Gastroesophageal sphincter (tissue), 4 donors: ENCODE measurements at regions not wholly inside any gene's neighbourhood (a gene's known extent, or its start where the extent isn't known, plus 50 kb on each side); places are given as distances from the start of the nearest gene placed in this dataset.
"Not testable (repeated sequence)": the region's sequence is repeated elsewhere in the genome, so short reads cannot be mapped to it uniquely, and the experiment has no call there.

ENCODE experiments used
- ATAC-seq: fragments of 150-250 bp; one replicate; pipeline ENCODE4 v1.9.1; 2016; ENCODE audit warnings: mild to moderate bottlenecking, moderate library complexity
- H3K27ac ChIP-seq, 4 donors: fragments of 200-600 bp; sonication (generic) in 3 of 4; 1 replicate in 3 of 4; 2 replicates in 1 of 4; pipeline ENCODE4 v1.5.1; 2016 to 2019
- H3K27me3 ChIP-seq: fragments of 200-600 bp; sonication (generic); one replicate; pipeline ENCODE4 v1.5.1; 2019
- H3K36me3 ChIP-seq, 2 donors: fragments of 200-600 bp; sonication (generic); one replicate each; pipeline ENCODE4 v1.5.1; 2019; ENCODE audit warnings: control low read depth in 1 of 2
- H3K4me1 ChIP-seq, 3 donors: fragments of 200-600 bp; sonication (generic); 1 replicate in 2 of 3; 2 replicates in 1 of 3; pipeline ENCODE4 v1.5.1; 2016 to 2019; ENCODE audit warnings: control low read depth in 2 of 3
- H3K4me3 ChIP-seq, 2 donors: fragments of 200-600 bp; sonication (generic); one replicate each; pipeline ENCODE4 v1.5.1; 2019; ENCODE audit warnings: mild to moderate bottlenecking in 1 of 2, moderate library complexity in 1 of 2
- H3K9me3 ChIP-seq, 3 donors: fragments of 200-600 bp; sonication (generic); one replicate each; pipeline ENCODE4 v1.5.1; 2017 to 2019; ENCODE audit warnings: control low read depth in 2 of 3
- EP300 ChIP-seq: sonication (generic); formaldehyde crosslinking; IDR thresholded peaks from one replicate; pipeline ENCODE4 v1.6.1; 2017; ENCODE audit warnings: antibody characterized with exemption, mild to moderate bottlenecking
- POLR2A ChIP-seq, 2 donors: fragments of 450-650 bp; IDR thresholded peaks; one replicate each; pipeline ENCODE4 v1.6.1; 2017; ENCODE audit warnings: antibody characterized with exemption in 2 of 2, mild to moderate bottlenecking in 2 of 2, moderate library complexity in 1 of 2
- POLR2AphosphoS5 ChIP-seq: sonication (generic); formaldehyde crosslinking; IDR thresholded peaks from one replicate; pipeline ENCODE4 v1.6.1; 2017; ENCODE audit warnings: antibody characterized with exemption
- WGBS, 2 donors: methylation state at CpG; one replicate each; pipeline ENCODE4 v1.1.5; 2018; ENCODE audit warnings: low coverage in 1 of 2; 5-methylcytosine and 5-hydroxymethylcytosine counted together
- TF ChIP-seq, protein P1 (sequence below), 4 experiments: fragments of 200-600 bp in 2 of 4; fragments of 450-650 bp in 2 of 4; sonication (generic) in 1 of 4; IDR thresholded peaks; one replicate each; pipeline ENCODE4 v1.5.1; 2017 to 2019; ENCODE audit warnings: antibody characterized with exemption in 4 of 4, mild to moderate bottlenecking in 2 of 4, moderate library complexity in 2 of 4

DNA sequence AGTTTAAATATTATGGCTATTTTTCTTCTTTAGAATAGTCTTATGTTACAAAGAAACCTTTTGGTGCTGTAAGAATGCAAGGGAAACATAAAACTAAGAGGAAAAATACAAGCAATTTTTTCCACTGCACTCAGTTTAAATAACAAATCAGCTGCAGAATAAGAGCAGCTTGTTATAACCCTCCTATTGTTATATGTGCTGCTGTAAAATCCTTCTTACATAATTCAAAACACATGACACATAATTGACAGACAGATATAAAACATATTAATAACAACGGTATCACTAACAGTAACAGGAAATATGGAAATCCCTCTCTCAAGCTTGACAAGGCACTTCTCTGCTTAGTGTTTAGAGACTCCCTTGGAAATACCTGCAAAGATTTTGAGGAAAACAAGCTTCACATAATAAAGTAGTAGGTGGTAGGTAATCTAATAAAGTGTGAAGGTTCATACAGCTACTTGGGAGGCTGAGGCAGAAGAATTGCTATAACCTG is 385.3 kb upstream of the HS3ST1 start:
- H3K36me3 ChIP-seq, result no peaks in the 10 kb centered on the region
- H3K4me3 ChIP-seq, result no peak overlapping the region
- no peaks in the 10 kb centered on the region for H3K27me3 ChIP-seq
- WGBS, 2 donors, result 50 to 53% methylated on average over 1 of the region's 1 CpG
- no peaks in the 10 kb centered on the region for H3K9me3 ChIP-seq
- no peak for ATAC-seq
- no peak for TF ChIP-seq POLR2AphosphoS5
- TF ChIP-seq, protein P1, sequence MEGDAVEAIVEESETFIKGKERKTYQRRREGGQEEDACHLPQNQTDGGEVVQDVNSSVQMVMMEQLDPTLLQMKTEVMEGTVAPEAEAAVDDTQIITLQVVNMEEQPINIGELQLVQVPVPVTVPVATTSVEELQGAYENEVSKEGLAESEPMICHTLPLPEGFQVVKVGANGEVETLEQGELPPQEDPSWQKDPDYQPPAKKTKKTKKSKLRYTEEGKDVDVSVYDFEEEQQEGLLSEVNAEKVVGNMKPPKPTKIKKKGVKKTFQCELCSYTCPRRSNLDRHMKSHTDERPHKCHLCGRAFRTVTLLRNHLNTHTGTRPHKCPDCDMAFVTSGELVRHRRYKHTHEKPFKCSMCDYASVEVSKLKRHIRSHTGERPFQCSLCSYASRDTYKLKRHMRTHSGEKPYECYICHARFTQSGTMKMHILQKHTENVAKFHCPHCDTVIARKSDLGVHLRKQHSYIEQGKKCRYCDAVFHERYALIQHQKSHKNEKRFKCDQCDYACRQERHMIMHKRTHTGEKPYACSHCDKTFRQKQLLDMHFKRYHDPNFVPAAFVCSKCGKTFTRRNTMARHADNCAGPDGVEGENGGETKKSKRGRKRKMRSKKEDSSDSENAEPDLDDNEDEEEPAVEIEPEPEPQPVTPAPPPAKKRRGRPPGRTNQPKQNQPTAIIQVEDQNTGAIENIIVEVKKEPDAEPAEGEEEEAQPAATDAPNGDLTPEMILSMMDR (IDR thresholded peaks at IDR 0.05), result no peak
- no peak for TF ChIP-seq EP300
- TF ChIP-seq POLR2A (IDR thresholded peaks at IDR 0.05), result no peak
- no peaks in the 10 kb centered on the region for H3K4me1 ChIP-seq
- H3K27ac ChIP-seq, result no peak overlapping the region

DNA sequence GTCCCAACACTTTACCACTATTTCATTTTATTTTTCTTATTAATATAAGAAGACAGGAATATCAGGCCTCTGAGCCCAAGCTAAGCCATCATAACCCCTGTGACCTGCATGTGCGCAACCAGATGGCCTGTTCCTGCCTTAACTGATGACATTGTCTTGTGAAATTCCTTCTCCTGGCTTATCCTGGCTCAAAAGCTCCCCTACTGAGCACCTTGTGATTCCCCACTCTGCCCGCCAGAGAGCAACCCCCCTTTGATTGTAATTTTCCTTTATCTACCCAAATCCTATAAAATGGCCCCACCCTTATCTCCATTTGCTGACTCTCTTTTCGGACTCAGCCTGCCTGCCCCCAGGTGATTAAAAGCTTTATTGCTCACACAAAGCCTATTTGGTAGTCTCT is 382.8 kb upstream of the HS3ST1 start:
- H3K9me3 ChIP-seq, H3K4me1 ChIP-seq, ATAC-seq, H3K4me3 ChIP-seq, H3K27me3 ChIP-seq, H3K27ac ChIP-seq, H3K36me3 ChIP-seq: not testable (repeated sequence)
- WGBS, 2 donors, result 72 to 85% methylated on average over 2 to 3 of the region's 3 CpGs

DNA sequence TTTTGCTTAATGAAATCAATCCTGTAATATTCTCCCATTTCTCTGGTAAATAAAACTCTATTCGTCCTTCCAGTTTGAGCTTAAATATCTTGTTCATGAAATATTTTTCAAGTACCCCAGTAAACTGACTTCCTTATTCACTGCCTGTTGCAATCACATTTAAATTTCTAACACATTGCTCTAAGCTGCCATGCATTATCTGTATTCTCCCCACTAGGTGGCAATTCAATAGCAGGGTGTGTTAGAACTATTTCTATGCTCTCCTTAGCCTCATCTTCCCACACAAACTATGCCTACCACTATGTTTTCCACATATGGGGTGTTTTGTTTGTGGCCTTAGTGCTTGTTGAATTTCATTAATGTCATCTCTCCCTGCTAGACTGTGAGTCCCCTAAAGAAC is 377.1 kb upstream of the HS3ST1 start:
- no peak for TF ChIP-seq EP300
- TF ChIP-seq, protein P1 (IDR thresholded peaks at IDR 0.05), result peak in 2 of 4 experiments; percentile 38 to 45
- Histone ChIP-seq H3K4me1 (no peaks in the 10 kb centered on the region), H3K9me3 (no peaks in the 10 kb centered on the region), H3K36me3 (no peaks in the 10 kb centered on the region), H3K27ac (no peak overlapping the region), H3K27me3 (no peaks in the 10 kb centered on the region), H3K4me3 (no peak overlapping the region)
- ATAC-seq, result no peak
- WGBS, 2 donors, result 36 to 64% methylated on average over 1 of the region's 1 CpG

DNA sequence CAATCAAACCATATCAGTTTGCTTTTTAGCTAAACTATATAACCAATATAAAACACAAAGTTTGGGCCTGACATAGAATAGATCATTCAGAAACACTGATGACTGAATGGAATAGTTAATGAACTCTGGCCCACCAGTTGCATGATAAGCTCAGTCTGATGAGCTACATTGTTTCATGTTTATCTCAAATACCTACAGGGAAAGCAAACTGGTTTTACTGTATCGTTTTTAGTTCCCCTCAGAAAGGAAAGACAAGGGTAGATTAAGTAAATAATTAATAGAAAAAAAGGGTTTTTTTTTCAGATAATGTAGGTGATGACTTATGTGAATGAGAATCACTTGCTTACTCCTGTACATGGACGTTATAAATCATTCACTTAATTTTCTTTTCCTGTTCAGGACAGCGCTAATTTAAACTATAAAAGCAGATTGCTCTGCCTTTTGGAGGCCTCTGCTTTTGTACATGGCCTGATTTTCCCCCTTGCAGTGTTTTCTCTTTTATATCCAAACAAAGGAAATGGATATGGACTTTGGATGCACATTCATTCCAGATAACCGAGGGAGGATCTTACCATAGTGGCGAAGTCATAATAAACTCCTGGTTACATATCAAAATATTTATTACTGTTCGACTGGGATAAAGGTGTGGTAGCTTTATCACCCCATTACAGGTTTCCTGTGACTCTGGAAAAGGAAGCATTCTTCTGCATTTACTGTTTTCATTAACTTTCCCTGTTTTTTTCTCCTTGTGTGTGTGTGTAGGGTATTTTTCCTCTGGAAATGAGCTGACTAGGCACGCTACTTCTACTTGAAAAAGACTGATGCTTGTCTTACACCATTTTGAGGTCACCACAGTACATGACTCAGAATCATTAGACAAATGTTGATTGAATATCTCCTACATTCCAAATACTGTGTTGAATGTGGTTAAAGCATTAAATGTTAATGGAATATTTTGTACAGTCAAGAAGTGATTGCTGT is 373.1 kb upstream of the HS3ST1 start:
- Histone ChIP-seq H3K4me3 (no peak overlapping the region), H3K4me1 (no peaks in the 10 kb centered on the region), H3K36me3 (no peaks in the 10 kb centered on the region), H3K9me3 (no peaks in the 10 kb centered on the region), H3K27me3 (no peaks in the 10 kb centered on the region), H3K27ac (no peak overlapping the region)
- WGBS, 2 donors, result 46 to 47% methylated on average over 7 of the region's 7 CpGs
- TF ChIP-seq, protein P1 (IDR thresholded peaks at IDR 0.05), result no peak
- TF ChIP-seq POLR2AphosphoS5 (no peak), EP300 (no peak), POLR2A (IDR thresholded peaks at IDR 0.05) (no peak)
- ATAC-seq, result peak; percentile 53

DNA sequence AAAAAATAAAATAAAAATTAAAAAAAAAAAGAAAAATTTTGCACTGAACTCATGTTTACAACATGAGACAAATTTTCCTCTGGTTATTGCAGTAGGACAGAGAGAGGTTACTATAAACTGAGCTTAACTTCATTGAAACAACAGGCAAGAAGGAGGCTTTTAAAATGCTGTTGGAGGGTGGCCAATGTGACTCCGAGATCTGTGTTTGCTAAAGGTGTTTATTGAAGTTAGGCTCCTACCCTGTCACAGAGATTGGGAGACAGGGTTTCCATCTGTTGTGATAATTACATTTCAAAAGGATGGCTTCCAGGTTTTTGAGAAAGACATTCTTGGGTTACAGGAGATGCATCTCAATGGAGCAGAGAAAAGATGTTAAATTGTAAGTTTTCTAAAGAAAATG is 370.5 kb upstream of the HS3ST1 start:
- WGBS, 2 donors, result 32 to 33% methylated on average over 1 of the region's 1 CpG
- no peak overlapping the region for H3K27ac ChIP-seq
- no peaks in the 10 kb centered on the region for H3K36me3 ChIP-seq
- H3K4me1 ChIP-seq, result no peaks in the 10 kb centered on the region
- H3K4me3 ChIP-seq, result no peak overlapping the region
- no peak for ATAC-seq
- no peaks in the 10 kb centered on the region for H3K27me3 ChIP-seq
- no peaks in the 10 kb centered on the region for H3K9me3 ChIP-seq
- TF ChIP-seq, protein P1 (IDR thresholded peaks at IDR 0.05), result no peak
- TF ChIP-seq POLR2AphosphoS5 (no peak), POLR2A (IDR thresholded peaks at IDR 0.05) (no peak), EP300 (no peak)
